A673 (cell line): ENCODE measurements at regions not wholly inside any gene's neighbourhood (a gene's known extent, or its start where the extent isn't known, plus 50 kb on each side); places are given as distances from the start of the nearest gene placed in this dataset.

ENCODE experiments used
- EZH2 ChIP-seq: fragments of 200-600 bp; sonication (generic); IDR thresholded peaks from 2 replicates; pipeline ENCODE4 v1.6.1; 2017; ENCODE audit warnings: borderline replicate concordance, low read depth, mild to moderate bottlenecking, mixed read lengths, antibody characterized with exemption, low read length; ENCODE audit not compliant: poor library complexity, severe bottlenecking
- TF ChIP-seq, protein P1 (sequence below): fragments of 300-800, 200-600 bp; sonication (generic); conservative IDR thresholded peaks from 2 replicates; pipeline ENCODE4 v1.5.1; 2017; ENCODE audit warnings: low read depth, mild to moderate bottlenecking, antibody characterized with exemption, low read length, moderate library complexity, mixed read lengths

DNA sequence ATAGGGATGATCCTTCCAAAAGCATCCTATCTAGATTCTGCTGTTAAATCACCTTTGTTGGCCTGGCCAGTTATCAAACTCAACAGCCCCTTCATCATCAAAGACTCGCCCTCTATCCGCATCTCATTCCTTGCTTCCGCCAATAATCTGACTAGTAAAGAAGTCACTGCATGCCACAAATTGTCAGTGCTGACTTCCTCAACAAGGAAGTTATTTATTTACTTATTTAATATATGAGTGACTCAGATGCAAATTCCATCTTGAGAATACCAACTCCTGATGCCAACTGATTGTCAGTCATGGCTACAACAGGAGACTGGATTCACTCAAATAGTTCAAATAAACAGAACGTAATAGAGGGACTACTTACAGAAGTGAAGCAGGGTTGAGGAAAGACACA is 283.8 kb downstream of the TRIML1 start:
- TF ChIP-seq, protein P1, sequence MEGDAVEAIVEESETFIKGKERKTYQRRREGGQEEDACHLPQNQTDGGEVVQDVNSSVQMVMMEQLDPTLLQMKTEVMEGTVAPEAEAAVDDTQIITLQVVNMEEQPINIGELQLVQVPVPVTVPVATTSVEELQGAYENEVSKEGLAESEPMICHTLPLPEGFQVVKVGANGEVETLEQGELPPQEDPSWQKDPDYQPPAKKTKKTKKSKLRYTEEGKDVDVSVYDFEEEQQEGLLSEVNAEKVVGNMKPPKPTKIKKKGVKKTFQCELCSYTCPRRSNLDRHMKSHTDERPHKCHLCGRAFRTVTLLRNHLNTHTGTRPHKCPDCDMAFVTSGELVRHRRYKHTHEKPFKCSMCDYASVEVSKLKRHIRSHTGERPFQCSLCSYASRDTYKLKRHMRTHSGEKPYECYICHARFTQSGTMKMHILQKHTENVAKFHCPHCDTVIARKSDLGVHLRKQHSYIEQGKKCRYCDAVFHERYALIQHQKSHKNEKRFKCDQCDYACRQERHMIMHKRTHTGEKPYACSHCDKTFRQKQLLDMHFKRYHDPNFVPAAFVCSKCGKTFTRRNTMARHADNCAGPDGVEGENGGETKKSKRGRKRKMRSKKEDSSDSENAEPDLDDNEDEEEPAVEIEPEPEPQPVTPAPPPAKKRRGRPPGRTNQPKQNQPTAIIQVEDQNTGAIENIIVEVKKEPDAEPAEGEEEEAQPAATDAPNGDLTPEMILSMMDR: no peak
- TF ChIP-seq EZH2: no peak
